NCI-H1105 (cell line): ENCODE measurements at regions not wholly inside any gene's neighbourhood (a gene's known extent, or its start where the extent isn't known, plus 50 kb on each side); places are given as distances from the start of the nearest gene placed in this dataset.
"Not testable (repeated sequence)": the region's sequence is repeated elsewhere in the genome, so short reads cannot be mapped to it uniquely, and the experiment has no call there.

Experiments used
- DNase-seq: peaks from one replicate; lab custom pipeline; 2025; lab: John Stamatoyannopoulos, UW

DNA sequence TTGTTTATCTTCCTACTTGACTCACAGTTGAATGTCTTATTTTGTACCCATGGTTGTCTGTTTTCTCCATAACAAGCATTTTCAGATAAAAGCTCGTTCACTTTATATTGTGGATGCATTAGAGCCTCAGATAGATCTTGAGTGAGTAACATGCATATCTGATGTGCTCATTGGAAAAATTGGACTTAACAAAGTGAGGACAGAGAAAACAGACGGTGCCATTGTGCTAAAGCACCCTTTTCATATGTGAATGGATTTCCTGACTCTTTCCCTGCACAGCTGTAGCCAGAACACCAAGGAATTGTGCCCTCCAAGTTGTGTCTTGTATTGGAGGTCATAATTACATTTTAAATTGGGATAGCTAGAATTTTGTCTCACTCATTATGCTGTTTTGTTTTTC is 325.8 kb upstream of the MEF2C start:
- no peak for DNase-seq

- no peak for DNase-seq
These were observed 325.4 kb upstream of the MEF2C start for GRCh38 chr5:89208392-89208791.

GRCh38 chr5:89204756-89205155 is 321.8 kb upstream of the MEF2C start:
- DNase-seq: no peak

GRCh38 chr5:89203611-89204010 is 320.6 kb upstream of the MEF2C start:
- no peak for DNase-seq

- no peak for DNase-seq
These were observed 317.9 kb upstream of the MEF2C start for GRCh38 chr5:89200899-89201298.

- no peak for DNase-seq
These were observed 316.3 kb upstream of the MEF2C start for GRCh38 chr5:89199306-89199705.

GRCh38 chr5:89191374-89191773 is 308.4 kb upstream of the MEF2C start:
- DNase-seq: no peak

GRCh38 chr5:89190515-89191265 is 307.7 kb upstream of the MEF2C start:
- DNase-seq: no peak

GRCh38 chr5:89187883-89188465 is 305.0 kb upstream of the MEF2C start:
- DNase-seq: no peak

DNA sequence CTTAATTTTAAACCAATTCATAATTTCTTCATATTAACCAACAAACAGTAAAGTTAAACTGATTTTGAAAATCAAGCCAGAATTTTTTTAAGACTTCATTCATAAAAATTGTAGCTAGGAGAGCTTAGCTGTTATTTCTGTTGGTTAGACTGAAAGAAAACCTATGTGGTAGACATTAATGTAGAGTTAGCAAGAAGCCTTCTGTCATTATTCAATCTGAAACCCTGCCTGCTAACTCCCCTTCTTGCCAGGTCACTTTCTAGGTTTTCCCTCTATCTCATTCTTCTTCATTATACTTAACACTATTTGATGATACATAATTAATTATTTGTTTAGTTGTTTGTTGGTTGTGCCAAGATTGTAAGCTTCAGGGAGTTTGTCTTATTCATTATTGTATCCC is 304.3 kb upstream of the MEF2C start:
- no peak for DNase-seq

DNA sequence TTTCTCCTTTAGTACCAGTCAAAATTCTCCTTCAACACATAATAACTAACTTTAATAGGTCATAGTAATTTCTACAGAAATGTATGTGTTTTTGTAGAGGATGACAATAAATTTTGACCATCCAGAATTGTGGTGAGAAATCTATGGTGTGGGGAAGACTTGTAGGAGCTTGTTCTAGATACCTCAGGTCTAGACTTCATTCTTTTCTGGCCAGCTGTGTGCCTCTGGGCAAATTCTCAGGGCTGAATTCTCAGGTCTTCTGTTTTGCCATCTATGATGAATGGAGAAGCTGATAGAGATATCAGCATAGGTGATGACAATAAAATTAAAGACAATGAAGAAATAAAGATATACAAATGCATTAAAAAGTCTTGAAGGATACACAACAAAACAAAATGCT is 298.6 kb upstream of the MEF2C start:
- DNase-seq: no peak

DNA sequence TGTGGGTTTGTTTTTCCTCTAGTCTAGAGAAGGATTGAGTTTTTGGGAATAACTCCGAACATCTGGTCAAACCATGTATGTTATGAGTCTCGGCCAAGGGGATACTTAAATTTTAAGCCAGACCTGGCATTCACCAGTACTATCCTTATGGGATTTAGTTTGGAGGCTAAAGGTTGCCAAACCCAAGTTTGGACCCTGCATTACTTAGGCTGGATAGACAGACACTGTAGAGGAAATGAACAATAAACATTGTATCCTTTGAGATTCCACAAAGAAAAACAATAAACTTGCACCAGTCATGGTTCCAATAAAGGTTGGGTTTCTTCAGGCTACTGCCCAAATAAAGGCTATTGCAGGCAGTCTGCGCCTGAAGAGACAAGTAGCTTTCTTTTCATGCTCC is 296.7 kb upstream of the MEF2C start:
- no peak for DNase-seq

DNA sequence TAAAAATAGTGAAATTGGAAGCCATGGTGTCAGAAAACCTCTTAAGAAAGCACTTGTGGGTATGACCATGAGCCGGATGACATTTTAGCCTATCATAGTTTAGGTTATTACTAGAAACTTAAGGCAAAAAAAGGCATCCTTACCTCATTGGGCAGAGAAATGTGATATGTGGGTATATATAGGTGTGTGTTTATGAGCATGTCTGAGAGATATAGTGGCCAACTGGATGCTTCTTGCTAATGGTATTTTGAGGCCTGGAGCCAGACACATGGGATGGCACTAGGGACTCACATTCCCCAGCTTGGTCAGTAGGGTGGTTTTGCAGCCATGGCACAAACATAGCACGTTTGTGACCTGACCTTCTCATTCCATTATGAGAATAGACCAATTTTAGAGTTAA is 295.6 kb upstream of the MEF2C start:
- DNase-seq: no peak

DNA sequence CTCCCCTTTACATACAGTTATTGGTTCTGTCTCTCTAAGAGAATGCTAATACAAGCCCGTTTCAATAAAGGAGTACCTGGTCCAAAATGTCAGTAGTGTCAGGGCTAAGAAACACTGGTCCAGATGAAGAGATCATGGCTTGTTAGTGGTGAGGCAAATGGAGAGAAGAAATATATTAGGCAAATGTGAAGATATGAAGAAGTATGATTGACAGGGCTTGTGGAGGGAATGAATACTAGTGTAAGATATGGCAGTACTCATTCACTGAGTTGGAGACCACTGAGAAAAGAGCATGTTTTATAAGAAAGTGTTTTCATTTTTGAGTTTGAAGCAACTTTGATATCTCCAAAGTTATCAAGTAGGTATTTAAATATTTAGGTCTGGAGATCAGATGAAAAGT is 290.5 kb upstream of the MEF2C start:
- no peak for DNase-seq

GRCh38 chr5:89168766-89169165 is 285.8 kb upstream of the MEF2C start:
- DNase-seq: no peak

GRCh38 chr5:89164703-89165102 is 281.7 kb upstream of the MEF2C start:
- not testable (repeated sequence) for DNase-seq

DNA sequence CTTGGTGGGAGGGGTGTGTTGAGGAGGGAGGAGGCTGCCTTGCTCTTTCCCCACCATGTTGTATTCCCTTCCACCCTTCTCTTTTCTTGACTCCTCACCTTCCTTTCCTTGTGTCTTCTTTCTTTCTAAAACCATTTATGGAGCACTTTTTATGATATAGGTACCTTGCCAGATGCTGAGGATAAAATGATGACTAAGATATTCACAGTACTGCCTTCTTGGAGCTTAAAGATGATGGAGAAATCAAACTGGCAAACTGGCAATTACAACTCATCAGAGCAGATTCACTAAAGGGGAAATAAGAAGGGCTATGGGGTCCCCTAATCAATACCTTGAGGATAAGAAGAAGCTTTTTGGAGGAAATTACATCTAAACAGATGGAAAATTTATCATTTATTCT is 273.2 kb upstream of the MEF2C start:
- no peak for DNase-seq

DNA sequence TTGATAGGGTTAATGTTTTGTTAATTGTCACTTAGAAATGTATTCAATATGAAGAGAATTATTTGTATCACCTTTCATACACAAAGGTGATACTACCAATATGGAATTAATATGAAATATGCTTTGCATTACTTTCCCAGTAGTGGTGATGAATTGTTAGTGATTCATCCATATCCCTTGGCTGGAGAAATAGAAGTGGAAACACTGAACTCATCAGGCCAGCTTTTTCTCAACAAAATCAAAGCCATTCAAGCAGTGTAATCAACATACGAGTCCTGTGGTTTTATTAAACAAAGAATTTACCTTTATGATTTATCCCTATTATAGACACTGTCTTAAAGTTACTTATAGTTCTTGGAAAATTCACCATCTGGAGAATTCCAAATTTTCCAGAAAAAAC is 264.0 kb upstream of the MEF2C start:
- no peak for DNase-seq

- DNase-seq: no peak
These were observed 254.2 kb upstream of the MEF2C start for GRCh38 chr5:89137148-89137547.

GRCh38 chr5:89133975-89134374 is 251.0 kb upstream of the MEF2C start:
- no peak for DNase-seq

DNA sequence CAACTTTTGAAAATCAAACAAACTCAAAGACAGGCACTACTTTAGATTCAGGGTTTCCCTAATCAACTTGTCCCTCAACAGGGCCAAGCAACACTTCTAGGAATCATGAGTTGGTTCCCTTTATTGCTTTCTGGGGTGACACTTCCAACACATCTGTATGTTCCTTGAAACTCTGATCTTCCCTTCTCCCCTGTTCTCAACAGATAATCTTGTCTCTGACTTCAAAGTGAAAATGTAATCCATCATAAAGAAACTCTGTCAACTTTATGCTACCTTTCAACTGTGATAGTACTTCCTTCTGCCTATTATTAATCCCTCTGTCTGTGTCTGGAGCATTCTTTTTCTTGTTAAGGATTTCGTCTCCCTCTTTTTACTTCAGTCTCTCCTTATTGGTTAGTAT is 250.1 kb upstream of the MEF2C start:
- DNase-seq: no peak

DNA sequence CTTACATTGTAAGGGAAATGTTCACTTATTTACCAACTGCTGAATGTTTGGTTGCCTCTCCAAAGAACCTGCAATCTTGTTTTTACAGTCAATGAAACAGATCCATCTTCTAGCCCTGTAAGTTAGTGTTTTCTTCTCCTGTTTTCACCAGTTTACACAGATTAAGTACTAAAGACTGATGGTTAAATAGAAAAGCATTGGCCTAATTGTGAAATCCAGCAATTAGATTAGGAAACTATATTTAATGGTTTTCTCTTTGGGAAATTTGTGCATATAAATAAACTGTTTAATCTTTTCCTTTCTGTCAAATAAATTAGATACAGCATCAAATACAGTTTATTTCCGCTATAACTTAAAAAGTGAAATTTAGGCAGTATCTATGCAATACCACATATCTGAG is 247.9 kb upstream of the MEF2C start:
- no peak for DNase-seq

DNA sequence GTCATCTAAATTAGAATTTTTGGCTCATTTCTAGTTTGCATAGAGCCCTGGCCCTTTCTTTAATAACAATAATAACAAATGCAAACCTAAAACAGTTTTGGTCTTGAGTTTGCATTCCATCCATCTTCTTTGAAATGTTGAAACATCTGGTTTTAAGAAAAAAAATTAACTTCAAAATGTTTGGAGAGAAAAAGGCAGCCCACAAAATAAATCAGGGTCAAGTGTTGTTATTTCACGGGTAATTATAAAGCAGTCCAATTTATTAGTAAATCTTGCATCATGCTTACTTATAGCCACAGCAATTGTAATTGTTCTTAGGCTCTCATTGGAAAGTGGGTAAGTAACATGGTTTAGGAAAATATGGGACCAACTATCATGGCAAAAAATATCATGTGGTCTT is 247.0 kb upstream of the MEF2C start:
- no peak for DNase-seq
